ENCODE measurements at regions not wholly inside any gene's neighbourhood (a gene's known extent, or its start where the extent isn't known, plus 50 kb on each side); places are given as distances from the start of the nearest gene placed in this dataset.

- Histone ChIP-seq H3K9ac (replicated peaks in 1 of 4; ENCODE audit: extremely low read depth in 1 of 4, low read depth in 3 of 4, low read length in 3 of 4) (no peak overlapping the region), H3K4ac (replicated peaks; ENCODE audit: insufficient read length, low read depth, low read length) (no peak overlapping the region), H3K27ac (ENCODE audit: low read depth, low read length) (no peak overlapping the region), H2BK20ac (ENCODE audit: low read length) (no peak overlapping the region), H3K36me3 (ENCODE audit: control insufficient read depth in 2 of 4, insufficient read depth in 4 of 4, low read length in 3 of 4) (no peaks in the 10 kb centered on the region), H3K4me1 (replicated peaks in 1 of 4; ENCODE audit: control insufficient read depth in 3 of 4, insufficient read depth in 4 of 4, low read length in 3 of 4) (no peaks in the 10 kb centered on the region), H4K20me1 (replicated peaks in 1 of 2; ENCODE audit: control insufficient read depth in 1 of 2, insufficient read depth in 2 of 2, low read length in 2 of 2) (no peaks in the 10 kb centered on the region), H3K9me3 (ENCODE audit: insufficient read depth in 2 of 2, low read depth in 1 of 2, low read length in 1 of 2) (no peaks in the 10 kb centered on the region), H2BK15ac (ENCODE audit: low read length) (no peak overlapping the region), H2BK12ac (ENCODE audit: low read depth, low read length) (no peak overlapping the region), H4K91ac (replicated peaks; ENCODE audit: insufficient read length, low read length) (no peak overlapping the region), H4K8ac (ENCODE audit: extremely low read depth, insufficient read depth, low read length) (no peak overlapping the region), H3K23me2 (ENCODE audit: low read depth, low read length) (no peaks in the 10 kb centered on the region), H3K4me2 (ENCODE audit: insufficient read depth in 1 of 2, low read depth in 2 of 2, low read length in 2 of 2) (no peak overlapping the region), H3K79me1 (ENCODE audit: low read depth, low read length) (no peaks in the 10 kb centered on the region), H3K79me2 (ENCODE audit: control insufficient read depth in 1 of 2, insufficient read depth in 2 of 2, low read length in 2 of 2) (no peaks in the 10 kb centered on the region; a peak in 1 of 4 replicates), H2AFZ (ENCODE audit: low read length) (no peak overlapping the region), H3K27me3 (replicated peaks in 1 of 4; ENCODE audit: control insufficient read depth in 3 of 4, extremely low read depth in 1 of 4, insufficient read depth in 3 of 4, low read length in 3 of 4) (no peaks in the 10 kb centered on the region; a peak in 1 of 7 replicates), H2BK5ac (ENCODE audit: low read depth, low read length) (no peak overlapping the region), H3K56ac (replicated peaks; ENCODE audit: insufficient read length, low read depth, low read length) (no peak overlapping the region), H2AK5ac (ENCODE audit: low read depth, low read length) (no peak overlapping the region), H3K4me3 (ENCODE audit: extremely low read depth in 1 of 4, insufficient read depth in 2 of 4, low read depth in 3 of 4, low read length in 4 of 4) (no peak overlapping the region), H3K18ac (ENCODE audit: extremely low read depth, low read length) (no peak overlapping the region), H3K14ac (ENCODE audit: insufficient read length) (no peak overlapping the region), H3K23ac (ENCODE audit: insufficient read length) (no peak overlapping the region), H2BK120ac (replicated peaks; ENCODE audit: low read depth, low read length) (no peak overlapping the region), H4K5ac (ENCODE audit: insufficient read length, low read depth, low read length) (no peak overlapping the region)
- 51% methylated on average over 7 of the region's 7 CpGs; no CpG with 5 or more reads in 1 of the 2 experiments for WGBS, 2 experiments (ENCODE audit: extremely low coverage in 1 of 2, insufficient coverage in 1 of 2, insufficient read length in 1 of 2, insufficient replicate concordance in 2 of 2, low coverage in 1 of 2, low lambda C conversion rate in 2 of 2, missing lambda C conversion rate in 1 of 2)
- FAIRE-seq (peak; percentile 80), DNase-seq (ENCODE audit: low read depth in 1 of 2, low spot score in 2 of 2) (peak; percentile 50 to 81)
- no peak for TF ChIP-seq KDM4A (IDR thresholded peaks at IDR 0.05; ENCODE audit: low read depth, low read length, severe bottlenecking)
- TF ChIP-seq CTCF (IDR thresholded peaks at IDR 0.05; ENCODE audit: control extremely low read depth in 1 of 3, insufficient read depth in 1 of 3, low read depth in 1 of 3, low read length in 3 of 3): peak; percentile 84 to 98 (median 93)
- peak; percentile 98 to 99 for TF ChIP-seq RAD21 (IDR thresholded peaks at IDR 0.05 in 1 of 2, conservative IDR thresholded peaks at IDR 0.05 in 1 of 2; ENCODE audit: low read depth in 2 of 2, low read length in 2 of 2)
- TF ChIP-seq YY1 (IDR thresholded peaks at IDR 0.05; ENCODE audit: low read depth, low read length): 0 out of 2 replicates have a peak, but pooled peaks have one; percentile 33
- ChIA-PET CTCF (ENCODE audit: partially characterized antibody) (interaction anchor here (0.6 to 1.8 kb wide), 23 partner anchors 9 to 1667 kb away, joined by 3 to 14 read pairs (median 4); no protein-coding TSS in a partner anchor), POLR2A (ENCODE audit: partially characterized antibody) (no interaction called here)
Measured at GRCh38 chr2:105969552-105969951, 224.5 kb downstream of the UXS1 start.

Data from H1 (cell line).